Gastroesophageal sphincter (tissue), 4 donors: ENCODE measurements at regions not wholly inside any gene's neighbourhood (a gene's known extent, or its start where the extent isn't known, plus 50 kb on each side); places are given as distances from the start of the nearest gene placed in this dataset.
A peak's percentile ranks its signal among the peaks of the same experiment; 100 is the strongest.

Experiments used
- ATAC-seq: fragments of 150-250 bp; one replicate; pipeline ENCODE4 v1.9.1; 2016; ENCODE audit warnings: mild to moderate bottlenecking, moderate library complexity
- H3K27ac ChIP-seq, 4 donors: fragments of 200-600 bp; sonication (generic) in 3 of 4; 1 replicate in 3 of 4; 2 replicates in 1 of 4; pipeline ENCODE4 v1.5.1; 2016 to 2019
- H3K27me3 ChIP-seq: fragments of 200-600 bp; sonication (generic); one replicate; pipeline ENCODE4 v1.5.1; 2019
- H3K36me3 ChIP-seq, 2 donors: fragments of 200-600 bp; sonication (generic); one replicate each; pipeline ENCODE4 v1.5.1; 2019; ENCODE audit warnings: control low read depth in 1 of 2
- H3K4me1 ChIP-seq, 3 donors: fragments of 200-600 bp; sonication (generic); 1 replicate in 2 of 3; 2 replicates in 1 of 3; pipeline ENCODE4 v1.5.1; 2016 to 2019; ENCODE audit warnings: control low read depth in 2 of 3
- H3K4me3 ChIP-seq, 2 donors: fragments of 200-600 bp; sonication (generic); one replicate each; pipeline ENCODE4 v1.5.1; 2019; ENCODE audit warnings: mild to moderate bottlenecking in 1 of 2, moderate library complexity in 1 of 2
- H3K9me3 ChIP-seq, 3 donors: fragments of 200-600 bp; sonication (generic); one replicate each; pipeline ENCODE4 v1.5.1; 2017 to 2019; ENCODE audit warnings: control low read depth in 2 of 3
- CTCF ChIP-seq, 4 experiments: fragments of 200-600 bp in 2 of 4; fragments of 450-650 bp in 2 of 4; sonication (generic) in 1 of 4; IDR thresholded peaks; one replicate each; pipeline ENCODE4 v1.5.1; 2017 to 2019; ENCODE audit warnings: antibody characterized with exemption in 4 of 4, mild to moderate bottlenecking in 2 of 4, moderate library complexity in 2 of 4
- EP300 ChIP-seq: sonication (generic); formaldehyde crosslinking; IDR thresholded peaks from one replicate; pipeline ENCODE4 v1.6.1; 2017; ENCODE audit warnings: antibody characterized with exemption, mild to moderate bottlenecking
- POLR2A ChIP-seq, 2 donors: fragments of 450-650 bp; IDR thresholded peaks; one replicate each; pipeline ENCODE4 v1.6.1; 2017; ENCODE audit warnings: antibody characterized with exemption in 2 of 2, mild to moderate bottlenecking in 2 of 2, moderate library complexity in 1 of 2
- POLR2AphosphoS5 ChIP-seq: sonication (generic); formaldehyde crosslinking; IDR thresholded peaks from one replicate; pipeline ENCODE4 v1.6.1; 2017; ENCODE audit warnings: antibody characterized with exemption
- WGBS, 2 donors: methylation state at CpG; one replicate each; pipeline ENCODE4 v1.1.5; 2018; ENCODE audit warnings: low coverage in 1 of 2; 5-methylcytosine and 5-hydroxymethylcytosine counted together

GRCh38 chr4:54973784-54974183 lies 151.6 kb downstream of the KDR start:
- peaks cover 0 to 14% (median 0%) of the 10 kb centered on the region in 3 donors for H3K4me1 ChIP-seq
- H3K27me3 ChIP-seq: no peaks in the 10 kb centered on the region
- no peak for TF ChIP-seq POLR2AphosphoS5
- TF ChIP-seq CTCF (IDR thresholded peaks at IDR 0.05): no peak
- no peak for TF ChIP-seq POLR2A (IDR thresholded peaks at IDR 0.05)
- no peak for TF ChIP-seq EP300
- H3K27ac ChIP-seq: no peak overlapping the region
- H3K4me3 ChIP-seq: no peak overlapping the region
- ATAC-seq: no peak
- no peaks in the 10 kb centered on the region for H3K36me3 ChIP-seq
- 78 to 100% methylated on average over 1 of the region's 1 CpG for WGBS, 2 donors
- no peaks in the 10 kb centered on the region for H3K9me3 ChIP-seq

GRCh38 chr4:54971474-54971950 lies 153.9 kb downstream of the KDR start:
- no peaks in the 10 kb centered on the region for H3K9me3 ChIP-seq
- H3K27me3 ChIP-seq: no peaks in the 10 kb centered on the region
- TF ChIP-seq CTCF (IDR thresholded peaks at IDR 0.05): peak; percentile 58 to 79 (median 69)
- no peak for TF ChIP-seq EP300
- no peak for TF ChIP-seq POLR2A (IDR thresholded peaks at IDR 0.05)
- TF ChIP-seq POLR2AphosphoS5: no peak
- no peaks in the 10 kb centered on the region for H3K36me3 ChIP-seq
- peak; percentile 61 for ATAC-seq
- WGBS, 2 donors: 4 to 5% methylated on average over 7 of the region's 7 CpGs
- H3K27ac ChIP-seq: no peak overlapping the region
- peaks cover 0 to 32% (median 4%) of the 10 kb centered on the region in 3 donors for H3K4me1 ChIP-seq
- H3K4me3 ChIP-seq: no peak overlapping the region

- Histone ChIP-seq H3K27ac (peak overlapping the region; percentile 76 to 85 (median 78)), H3K27me3 (no peaks in the 10 kb centered on the region), H3K9me3 (no peaks in the 10 kb centered on the region), H3K36me3 (no peaks in the 10 kb centered on the region), H3K4me1 (peaks cover 0 to 48% (median 4%) of the 10 kb centered on the region in 3 donors), H3K4me3 (no peak overlapping the region)
- ATAC-seq: peak; percentile 47
- WGBS, 2 donors: 13 to 49% methylated on average over 1 to 3 of the region's 3 CpGs
- TF ChIP-seq POLR2A (IDR thresholded peaks at IDR 0.05): no peak
- no peak for TF ChIP-seq EP300
- TF ChIP-seq CTCF (IDR thresholded peaks at IDR 0.05): no peak
- TF ChIP-seq POLR2AphosphoS5: no peak
Observed at GRCh38 chr4:54967289-54967688, 158.1 kb downstream of the KDR start.

GRCh38 chr4:54961357-54961975 lies 163.9 kb downstream of the KDR start:
- WGBS, 2 donors: 8% methylated on average over 1 of the region's 1 CpG; no CpG with 5 or more reads in 1 of the 2 donors
- H3K27me3 ChIP-seq: no peaks in the 10 kb centered on the region
- no peak for TF ChIP-seq POLR2A (IDR thresholded peaks at IDR 0.05)
- peak; percentile 17 to 63 (median 48) for TF ChIP-seq CTCF (IDR thresholded peaks at IDR 0.05)
- no peak overlapping the region for H3K4me3 ChIP-seq
- H3K27ac ChIP-seq: no peak overlapping the region
- H3K36me3 ChIP-seq: no peaks in the 10 kb centered on the region
- ATAC-seq: no peak
- peaks cover 0 to 21% (median 0%) of the 10 kb centered on the region in 3 donors for H3K4me1 ChIP-seq
- H3K9me3 ChIP-seq: no peaks in the 10 kb centered on the region

- Histone ChIP-seq H3K4me1 (peaks cover 0 to 15% (median 0%) of the 10 kb centered on the region in 3 donors), H3K36me3 (no peaks in the 10 kb centered on the region), H3K9me3 (no peaks in the 10 kb centered on the region), H3K4me3 (no peak overlapping the region), H3K27me3 (no peaks in the 10 kb centered on the region), H3K27ac (no peak overlapping the region)
- WGBS, 2 donors: 70% methylated on average over 3 of the region's 3 CpGs; no CpG with 5 or more reads in 1 of the 2 donors
- no peak for ATAC-seq
- TF ChIP-seq EP300 (no peak), CTCF (IDR thresholded peaks at IDR 0.05) (no peak), POLR2AphosphoS5 (no peak), POLR2A (IDR thresholded peaks at IDR 0.05) (no peak)
Observed at GRCh38 chr4:54959651-54960116, 165.7 kb downstream of the KDR start.
